HG03175 (cell line): ENCODE measurements at regions not wholly inside any gene's neighbourhood (a gene's known extent, or its start where the extent isn't known, plus 50 kb on each side); places are given as distances from the start of the nearest gene placed in this dataset.
"Not testable (repeated sequence)": the region's sequence is repeated elsewhere in the genome, so short reads cannot be mapped to it uniquely, and the experiment has no call there.

ENCODE experiments used
- ATAC-seq: cut with Tn5 transposase; IDR thresholded peaks from one replicate; pipeline ENCODE4 v1.9.1; 2021; ENCODE audit warnings: mild to moderate bottlenecking, moderate library complexity; ENCODE audit not compliant: unreplicated experiment

GRCh38 chr5:1637639-1638481 lies 114.1 kb upstream of the LPCAT1 start:
- no peak for ATAC-seq

DNA sequence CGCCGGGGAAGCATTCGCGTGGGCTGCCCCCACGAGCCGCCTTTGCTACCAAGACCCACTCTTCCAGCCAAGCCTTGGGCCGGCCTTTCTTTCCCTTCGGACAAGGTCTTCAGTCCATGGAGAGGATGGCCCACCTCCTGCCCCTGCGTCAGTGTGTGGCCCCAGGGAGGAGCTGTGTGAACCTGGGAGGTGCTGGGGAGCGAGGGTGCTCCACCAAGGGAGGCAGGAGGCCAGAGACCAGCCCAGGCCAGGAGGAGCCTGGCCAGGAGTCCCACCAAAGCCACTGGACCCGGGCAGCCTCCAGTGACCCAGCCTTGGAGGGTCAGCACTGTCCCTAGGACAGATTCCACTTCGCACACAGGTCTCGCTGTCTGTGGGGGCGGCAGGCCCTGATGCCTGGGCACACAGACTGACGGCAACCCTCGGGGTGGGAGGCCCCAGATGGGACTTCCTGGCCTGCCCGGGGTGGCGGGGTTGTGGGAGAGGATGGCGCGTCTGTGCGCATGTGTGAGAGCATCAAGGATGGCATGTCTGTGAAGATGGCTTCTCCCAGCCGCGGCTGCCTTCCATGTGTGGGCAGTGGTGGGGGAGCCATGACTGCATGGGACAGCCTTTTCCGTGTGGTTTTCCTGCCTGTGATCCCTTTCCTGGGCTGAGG lies 113.3 kb upstream of the LPCAT1 start:
- no peak for ATAC-seq

DNA sequence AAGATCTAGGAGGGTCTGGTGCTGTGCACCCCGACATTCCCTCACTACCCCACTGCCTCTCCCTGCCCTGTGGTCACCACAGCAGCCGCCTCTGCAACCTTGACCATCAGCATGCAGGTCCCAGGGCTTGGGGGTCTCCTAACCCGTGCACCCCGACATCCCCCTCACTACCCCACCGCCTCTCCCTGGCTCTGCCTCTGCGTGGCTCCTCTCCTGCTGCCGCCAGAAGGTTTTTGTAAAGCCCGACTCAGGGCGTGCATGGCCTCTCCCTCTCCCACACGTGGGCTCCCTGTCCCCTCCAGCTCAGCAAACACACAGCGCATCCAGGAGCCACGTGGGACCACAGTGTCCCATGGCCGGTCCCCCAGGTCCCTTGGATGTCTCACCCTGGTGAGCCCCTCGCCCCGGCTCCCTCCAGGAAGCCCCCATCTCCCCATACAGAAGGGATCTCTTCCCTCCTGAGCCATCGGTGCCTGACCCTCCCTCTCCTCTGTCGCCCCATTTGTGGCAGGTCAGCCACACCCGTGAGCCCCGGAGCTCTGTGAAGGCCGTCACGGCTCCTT lies 112.5 kb upstream of the LPCAT1 start:
- ATAC-seq: not testable (repeated sequence)

DNA sequence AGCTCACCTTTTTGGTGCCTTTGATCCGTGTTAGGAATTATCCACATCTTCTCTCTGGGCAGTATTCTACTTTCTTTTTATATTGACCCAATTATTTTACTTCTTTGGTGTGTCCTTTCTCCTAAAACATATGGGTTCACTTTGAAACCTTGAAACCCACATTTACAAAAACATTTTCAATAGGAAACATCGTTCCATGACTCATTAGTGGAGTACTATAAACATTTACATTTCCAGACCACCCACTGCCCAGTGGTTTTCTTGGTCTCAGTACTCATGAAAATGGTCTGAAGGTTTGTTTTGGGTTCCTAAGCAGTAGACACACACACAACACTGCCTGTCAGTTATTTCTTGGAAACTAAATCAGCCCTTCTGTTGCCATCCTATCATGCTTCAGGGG lies 111.7 kb upstream of the LPCAT1 start:
- not testable (repeated sequence) for ATAC-seq

- no peak for ATAC-seq
Observed at GRCh38 chr5:1634337-1634661, 110.5 kb upstream of the LPCAT1 start.

GRCh38 chr5:1633605-1634336 lies 110.0 kb upstream of the LPCAT1 start:
- peak; percentile 94 for ATAC-seq

GRCh38 chr5:1631004-1631403 lies 107.2 kb upstream of the LPCAT1 start:
- not testable (repeated sequence) for ATAC-seq

- not testable (repeated sequence) for ATAC-seq
Observed at GRCh38 chr5:1626397-1626796, 102.6 kb upstream of the LPCAT1 start.

DNA sequence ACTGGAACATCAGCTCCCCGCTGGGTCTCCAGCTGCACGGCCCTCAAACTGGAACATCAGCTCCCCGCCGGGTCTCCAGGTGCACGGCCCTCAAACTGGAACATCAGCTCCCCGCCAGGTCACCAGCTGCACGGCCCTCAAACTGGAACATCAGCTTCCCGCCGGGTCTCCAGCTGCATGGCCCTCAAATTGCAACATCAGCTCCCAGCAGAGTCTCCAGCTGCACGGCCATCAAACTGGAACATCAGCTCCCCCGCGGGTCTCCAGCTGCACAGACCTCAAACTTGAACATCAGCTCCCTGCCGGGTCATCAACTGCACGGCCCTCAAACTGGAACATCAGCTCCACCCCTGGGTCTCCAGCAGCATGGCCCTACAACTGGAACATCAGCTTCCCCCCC lies 95.8 kb upstream of the LPCAT1 start:
- ATAC-seq: not testable (repeated sequence)

- not testable (repeated sequence) for ATAC-seq
Observed at GRCh38 chr5:1618296-1618865, 94.6 kb upstream of the LPCAT1 start.

- not testable (repeated sequence) for ATAC-seq
Observed at GRCh38 chr5:1617236-1617755, 93.5 kb upstream of the LPCAT1 start.

DNA sequence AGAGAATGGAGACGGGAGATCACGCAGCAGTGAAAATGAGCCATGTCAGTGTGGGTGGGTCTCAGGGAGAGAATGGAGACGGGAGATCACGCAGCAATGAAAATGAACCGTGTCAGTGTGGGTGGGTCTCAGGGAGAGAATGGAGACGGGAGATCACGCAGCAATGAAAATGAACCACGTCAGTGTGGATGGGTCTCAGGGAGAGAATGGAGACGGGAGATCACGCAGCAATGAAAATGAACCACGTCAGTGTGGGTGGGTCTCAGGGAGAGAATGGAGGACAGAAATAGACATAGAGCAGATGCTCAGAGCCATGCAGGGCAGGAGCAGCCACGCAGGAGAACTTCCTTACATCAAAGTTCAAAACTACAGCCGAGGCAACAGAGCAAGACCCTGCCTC lies 89.8 kb upstream of the LPCAT1 start:
- not testable (repeated sequence) for ATAC-seq

- ATAC-seq: not testable (repeated sequence)
Observed at GRCh38 chr5:1610526-1610925, 86.8 kb upstream of the LPCAT1 start.

DNA sequence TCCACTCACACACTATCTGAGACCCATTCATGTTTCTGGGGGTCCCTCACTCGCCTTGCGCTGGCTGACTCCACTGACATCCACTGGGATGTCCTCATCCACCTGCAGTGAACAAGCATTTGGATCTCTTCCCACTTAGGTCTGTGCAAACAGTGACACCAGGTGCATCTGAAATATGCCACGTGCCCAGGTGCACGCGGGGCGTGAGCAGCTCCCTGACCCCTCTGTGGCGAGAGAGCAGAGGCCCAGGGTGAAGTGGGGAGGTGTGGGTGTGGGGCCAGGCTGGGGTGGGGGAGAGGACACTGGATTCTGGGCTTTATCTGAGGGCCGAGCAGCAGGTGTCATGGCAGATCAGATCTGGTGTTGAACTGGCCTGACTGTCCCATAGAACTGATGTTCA lies 85.4 kb upstream of the LPCAT1 start:
- not testable (repeated sequence) for ATAC-seq

DNA sequence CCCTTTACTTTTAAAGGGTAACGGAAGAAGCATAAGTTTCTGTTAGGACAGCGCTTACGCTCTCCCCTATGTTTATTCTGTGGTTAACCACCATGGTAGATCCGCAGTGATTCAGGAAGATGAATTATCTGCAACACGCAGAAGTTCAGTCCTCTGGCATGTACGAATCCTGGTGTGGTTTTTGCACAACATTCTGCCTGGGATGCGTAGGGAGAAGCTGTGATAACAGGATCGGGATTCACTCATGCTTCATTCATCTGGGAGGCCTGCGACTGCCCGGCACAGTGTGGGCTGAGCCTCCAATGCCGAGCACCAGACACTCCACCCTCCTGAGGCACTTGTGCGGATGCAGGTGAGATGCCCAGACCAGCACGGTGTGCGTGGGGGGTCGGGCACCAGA lies 84.6 kb upstream of the LPCAT1 start:
- not testable (repeated sequence) for ATAC-seq

DNA sequence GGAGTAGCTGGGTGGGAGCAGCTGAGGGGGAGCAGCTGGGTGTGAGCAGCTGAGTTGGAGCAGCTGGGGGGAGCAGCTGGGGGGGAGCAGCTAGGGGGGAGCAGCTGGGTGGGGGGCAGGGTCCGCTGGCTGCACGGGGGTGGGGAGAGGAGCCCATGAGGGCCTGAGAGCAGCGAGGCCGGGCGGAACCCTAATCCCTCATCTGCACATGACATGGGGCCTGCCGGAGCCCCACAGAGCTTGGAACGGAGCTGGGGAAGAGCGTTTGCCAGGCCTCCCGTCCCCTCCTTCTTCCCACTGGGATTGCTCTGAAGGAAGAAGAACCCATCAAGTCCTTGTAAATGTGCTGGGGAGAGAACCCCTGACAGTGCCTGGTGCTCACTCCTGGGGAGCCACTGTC lies 83.2 kb upstream of the LPCAT1 start:
- ATAC-seq: not testable (repeated sequence)

GRCh38 chr5:1603916-1604315 lies 80.2 kb upstream of the LPCAT1 start:
- not testable (repeated sequence) for ATAC-seq

DNA sequence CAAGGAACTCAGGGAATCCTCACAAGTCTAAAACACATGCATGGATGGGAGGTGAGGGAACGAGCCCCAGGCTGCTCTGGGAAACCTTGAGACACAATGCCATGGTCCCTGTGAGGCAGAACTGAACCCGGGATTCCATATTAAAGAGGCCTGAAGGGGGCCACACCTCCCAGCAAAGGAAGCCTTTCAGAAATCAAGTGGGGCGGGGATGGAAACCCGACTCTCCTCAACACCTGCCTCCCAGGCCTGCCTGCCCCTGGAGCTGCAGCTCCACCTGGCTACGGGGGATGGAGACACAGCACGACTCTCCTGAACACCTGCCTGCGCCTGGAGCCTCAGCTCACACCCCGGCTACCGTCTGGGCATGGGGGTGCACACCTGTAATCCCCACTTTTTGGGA lies 77.8 kb upstream of the LPCAT1 start:
- not testable (repeated sequence) for ATAC-seq

- ATAC-seq: not testable (repeated sequence)
Observed at GRCh38 chr5:1598950-1599737, 75.4 kb upstream of the LPCAT1 start.

DNA sequence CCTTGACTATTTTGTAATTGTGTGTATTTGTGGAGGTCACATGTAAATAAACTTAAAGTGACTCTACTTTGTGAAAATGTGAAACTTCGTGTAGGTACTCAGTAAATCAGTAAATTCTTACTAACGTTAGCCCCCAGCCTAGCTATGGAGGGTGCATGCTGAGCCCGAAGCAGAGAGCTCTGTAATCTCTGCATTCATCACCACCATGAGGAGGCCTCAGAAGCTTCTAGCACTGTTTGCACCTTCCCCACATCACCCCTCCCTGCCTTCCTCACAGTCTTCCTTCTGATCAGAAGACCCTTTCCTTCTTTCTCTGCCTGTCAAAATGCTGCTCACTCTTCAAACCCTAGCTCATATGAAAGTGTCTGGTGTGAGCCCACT lies 73.3 kb upstream of the LPCAT1 start:
- not testable (repeated sequence) for ATAC-seq
